NK-92 treated with Interleukin-12 subunit alpha and Interleukin-12 subunit beta, amount 100 ng/mL, for 24 hours (cell line): ENCODE measurements at regions not wholly inside any gene's neighbourhood (a gene's known extent, or its start where the extent isn't known, plus 50 kb on each side); places are given as distances from the start of the nearest gene placed in this dataset.
A peak's percentile ranks its signal among the peaks of the same experiment; 100 is the strongest.

Source experiments
- DNase-seq: peaks from one replicate; lab custom pipeline; 2025; lab: John Stamatoyannopoulos, UW

GRCh38 chr19:31223740-31224534 lies 125.3 kb downstream of the TSHZ3 start:
- no peak for DNase-seq

GRCh38 chr19:31220540-31220939 lies 128.7 kb downstream of the TSHZ3 start:
- no peak for DNase-seq

GRCh38 chr19:31214997-31215396 lies 134.2 kb downstream of the TSHZ3 start:
- DNase-seq: no peak

GRCh38 chr19:31214086-31214485 lies 135.2 kb downstream of the TSHZ3 start:
- DNase-seq: peak; percentile 65

DNA sequence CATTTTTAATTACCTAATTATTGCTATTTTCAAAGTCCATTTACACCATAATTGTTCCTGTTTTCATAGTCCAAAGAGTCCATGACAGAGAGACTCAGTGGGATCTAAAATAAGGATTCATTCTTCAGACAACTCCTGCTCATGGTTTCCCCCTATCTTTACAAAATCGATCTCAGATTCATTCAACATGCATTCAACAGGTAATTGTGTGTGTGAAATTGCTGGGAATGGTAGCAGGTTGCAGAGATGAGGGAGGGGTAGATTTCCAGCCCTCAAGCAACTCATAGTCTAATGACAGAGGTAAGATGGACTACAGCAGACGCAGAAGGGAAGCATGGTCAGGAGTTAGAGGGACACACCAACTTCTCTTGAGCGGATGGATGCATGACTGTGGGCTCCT lies 138.1 kb downstream of the TSHZ3 start:
- DNase-seq: no peak

GRCh38 chr19:31205887-31206518 lies 143.2 kb downstream of the TSHZ3 start:
- no peak for DNase-seq

DNA sequence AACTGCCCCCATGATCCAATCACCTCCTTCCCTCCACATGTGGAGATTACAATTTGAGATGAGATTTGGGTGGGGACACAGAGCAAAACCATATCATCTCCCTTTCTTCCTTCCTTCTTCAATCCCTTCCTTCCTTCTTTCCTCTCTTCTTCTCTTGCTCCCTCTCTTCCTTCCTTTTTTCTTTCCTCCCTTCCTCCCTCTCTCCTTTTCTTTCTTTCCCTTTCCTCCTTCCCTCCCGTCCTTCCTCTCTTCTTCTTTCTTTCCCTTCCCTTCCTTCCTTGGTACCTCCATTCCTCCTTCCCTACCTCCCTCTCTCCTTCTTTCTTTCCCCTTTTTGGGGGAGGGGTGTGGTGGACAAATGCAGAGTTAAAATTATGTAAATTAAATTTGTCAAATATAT lies 145.1 kb downstream of the TSHZ3 start:
- no peak for DNase-seq

- no peak for DNase-seq
Measured at GRCh38 chr19:31185261-31185660, 164.0 kb downstream of the TSHZ3 start.

- DNase-seq: no peak
Measured at GRCh38 chr19:31181535-31181934, 167.7 kb downstream of the TSHZ3 start.

DNA sequence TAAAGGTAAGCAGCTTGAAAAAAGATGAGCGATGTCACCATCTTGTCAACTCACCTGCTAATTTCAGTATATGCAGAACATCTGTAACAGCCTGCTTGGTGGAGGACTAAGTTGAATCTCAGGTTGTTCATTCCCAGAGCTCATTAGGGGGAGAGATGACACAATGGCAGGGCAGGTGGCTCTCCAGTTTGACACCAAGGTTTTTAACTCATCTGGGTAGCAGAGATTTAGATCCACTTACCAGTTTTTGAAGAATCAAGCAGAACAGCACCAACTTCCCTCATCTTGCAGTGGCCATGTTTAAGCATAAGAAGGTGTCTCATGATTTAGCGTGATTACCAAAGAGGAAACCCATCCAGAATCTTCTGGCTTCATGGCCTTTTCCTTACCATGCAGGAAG lies 168.3 kb downstream of the TSHZ3 start:
- DNase-seq: no peak

GRCh38 chr19:31179471-31179852 lies 169.8 kb downstream of the TSHZ3 start:
- no peak for DNase-seq

- no peak for DNase-seq
Measured at GRCh38 chr19:31178833-31179470, 170.3 kb downstream of the TSHZ3 start.

- no peak for DNase-seq
Measured at GRCh38 chr19:31177246-31177645, 172.0 kb downstream of the TSHZ3 start.

- no peak for DNase-seq
Measured at GRCh38 chr19:31175564-31176348, 173.5 kb downstream of the TSHZ3 start.

- DNase-seq: no peak
Measured at GRCh38 chr19:31174948-31175347, 174.3 kb downstream of the TSHZ3 start.

DNA sequence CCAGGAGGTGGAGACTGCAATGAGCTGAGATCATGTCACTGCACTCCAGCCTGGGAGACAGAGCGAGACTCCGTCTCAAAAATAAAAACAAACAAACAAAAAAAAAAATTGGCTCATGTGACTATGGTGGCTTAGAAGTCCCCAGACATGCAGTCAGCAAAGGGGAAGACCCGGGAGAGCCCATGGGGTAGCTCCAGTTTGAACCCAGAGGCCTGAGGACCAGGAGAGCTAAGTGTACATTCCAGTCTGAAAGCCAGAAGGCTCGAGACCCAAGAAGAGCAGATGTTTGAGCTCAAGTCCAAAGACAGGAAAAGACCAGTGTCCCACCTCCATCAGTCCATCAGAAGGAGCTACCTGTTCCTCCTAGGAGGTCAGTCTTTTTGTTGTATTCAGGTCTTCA lies 175.2 kb downstream of the TSHZ3 start:
- DNase-seq: no peak

DNA sequence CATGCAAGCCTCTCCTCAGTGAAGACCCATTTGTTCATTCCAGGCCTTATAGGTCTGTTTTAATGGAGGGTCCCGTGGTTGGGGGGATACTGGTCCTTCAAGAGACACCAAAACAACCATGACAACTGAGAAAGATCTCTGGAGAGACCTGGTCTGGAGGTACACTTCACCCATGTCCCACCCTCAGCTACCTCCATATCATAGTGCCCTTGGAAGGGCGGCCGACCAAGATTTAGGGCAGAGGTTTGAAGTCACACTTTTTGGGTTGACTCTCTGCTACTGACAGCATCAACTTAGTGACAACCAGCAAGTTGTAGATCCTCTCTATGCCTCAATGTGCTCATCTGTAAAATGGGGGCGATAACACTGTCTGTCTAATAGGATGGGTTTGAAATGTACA lies 177.3 kb downstream of the TSHZ3 start:
- no peak for DNase-seq

GRCh38 chr19:31170046-31170445 lies 179.2 kb downstream of the TSHZ3 start:
- DNase-seq: no peak

DNA sequence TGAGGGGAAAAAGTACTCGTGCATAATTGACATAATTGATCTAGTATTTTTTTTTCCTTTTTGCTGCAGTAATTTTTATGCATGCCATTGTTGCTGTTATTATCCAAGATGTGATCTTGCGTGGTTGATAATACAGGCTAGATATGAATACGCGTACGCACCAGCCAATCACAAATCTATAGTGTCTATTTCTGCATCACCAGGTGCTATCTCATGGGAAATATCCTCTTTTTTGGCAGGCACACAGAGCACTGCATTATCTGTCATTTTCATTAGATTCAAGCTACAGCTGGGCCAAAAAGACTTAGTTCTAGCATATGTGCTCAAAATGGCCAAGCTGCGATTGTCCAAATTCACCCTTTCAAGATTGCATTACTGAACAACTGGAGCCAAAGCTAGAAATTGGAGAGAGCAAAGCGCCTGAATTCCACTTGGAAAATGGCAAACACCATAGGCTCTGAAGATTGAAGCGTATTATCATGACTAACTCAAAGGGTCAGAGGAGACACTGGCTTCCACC lies 181.1 kb downstream of the TSHZ3 start:
- no peak for DNase-seq

GRCh38 chr19:31167690-31168089 lies 181.5 kb downstream of the TSHZ3 start:
- DNase-seq: no peak

- no peak for DNase-seq
Measured at GRCh38 chr19:31166206-31166605, 183.0 kb downstream of the TSHZ3 start.

GRCh38 chr19:31164791-31165251 lies 184.4 kb downstream of the TSHZ3 start:
- no peak for DNase-seq
